ENCODE measurements at regions not wholly inside any gene's neighbourhood (a gene's known extent, or its start where the extent isn't known, plus 50 kb on each side); places are given as distances from the start of the nearest gene placed in this dataset.

GRCh38 chr6:150712505-150713252, 113.0 kb downstream of the PLEKHG1 start:
- ATAC-seq (no peak), DNase-seq (no peak)

DNA sequence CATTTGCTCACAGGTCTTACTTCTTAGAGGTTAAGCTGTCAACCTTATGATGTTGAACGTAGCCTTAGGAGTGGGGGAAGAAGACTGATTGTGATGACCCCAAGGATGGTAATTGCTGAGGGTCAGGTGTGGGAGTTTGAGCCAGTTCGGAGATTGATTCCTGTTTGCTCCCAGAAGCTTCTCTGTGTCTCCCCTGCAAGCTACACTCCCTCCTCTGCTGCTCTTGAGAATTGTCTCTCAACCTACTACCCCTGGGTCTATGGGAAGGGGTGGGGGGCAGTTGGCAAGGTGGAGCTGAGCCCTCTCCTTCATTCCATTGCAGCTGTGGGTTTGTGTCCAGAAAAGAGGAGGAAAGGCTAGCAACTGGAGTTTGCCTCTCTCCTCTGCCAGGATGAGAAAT, 113.8 kb downstream of the PLEKHG1 start:
- ATAC-seq: no peak
- DNase-seq: no peak

GRCh38 chr6:150713931-150714330, 114.2 kb downstream of the PLEKHG1 start:
- ATAC-seq (no peak), DNase-seq (no peak)

DNA sequence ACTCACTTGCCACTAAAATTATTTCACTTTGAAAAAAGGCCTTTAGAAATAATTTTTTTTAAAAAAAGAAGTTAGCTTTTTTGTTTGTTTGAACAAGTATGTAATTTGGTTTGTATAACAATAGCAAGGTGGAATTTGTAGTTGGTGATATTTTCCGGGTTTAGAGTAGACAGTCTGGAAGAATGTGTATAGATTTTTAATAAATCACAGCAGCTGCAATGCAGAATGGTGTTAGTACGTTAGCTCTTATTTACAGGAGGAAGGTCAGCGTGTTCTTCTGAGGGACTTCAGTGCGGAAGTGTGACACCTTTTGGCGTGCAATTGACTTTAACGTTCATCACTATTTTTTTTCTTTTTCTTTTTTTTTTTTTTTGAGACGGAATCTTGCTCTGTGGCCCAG, 115.4 kb downstream of the PLEKHG1 start:
- no peak for ATAC-seq

GRCh38 chr6:150717419-150717818, 117.7 kb downstream of the PLEKHG1 start:
- DNase-seq: no peak

More for the DNA sequence above, 115.4 kb downstream of the PLEKHG1 start:
- DNase-seq: no peak

DNA sequence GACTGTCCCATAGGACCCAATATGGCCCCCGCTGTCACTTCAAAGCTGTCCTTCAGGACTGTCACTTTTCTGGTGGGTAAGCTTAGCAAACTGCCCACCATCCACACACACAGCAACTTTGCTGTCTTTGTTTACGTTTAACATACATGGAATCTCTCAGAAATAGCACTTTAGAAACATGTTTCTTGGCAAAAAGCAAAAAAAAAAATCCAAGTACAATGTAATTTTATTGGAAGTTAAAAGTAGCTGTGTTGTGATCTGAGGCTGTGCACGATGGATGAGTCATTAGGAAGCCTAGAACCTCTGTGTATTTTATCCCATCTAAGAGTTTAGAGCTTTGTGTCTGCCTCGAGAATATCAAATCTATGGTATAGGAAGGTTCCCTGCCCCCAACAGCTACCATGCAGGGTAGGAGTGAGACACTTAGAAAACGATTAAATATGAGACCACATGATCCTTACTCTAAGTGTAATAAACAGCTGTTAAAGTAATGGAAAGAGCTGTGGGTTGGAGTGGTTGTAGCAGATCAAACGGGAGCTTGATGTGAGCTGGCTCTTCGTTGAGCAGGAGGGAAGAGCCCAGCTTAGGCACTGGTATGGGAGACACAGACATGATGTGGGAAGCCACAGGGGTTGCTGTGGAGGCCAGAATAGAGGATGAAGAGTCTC, 119.5 kb downstream of the PLEKHG1 start:
- no peak for DNase-seq
- ATAC-seq: no peak

More at GRCh38 chr6:150717419-150717818, 117.7 kb downstream of the PLEKHG1 start:
- ATAC-seq: no peak

DNA sequence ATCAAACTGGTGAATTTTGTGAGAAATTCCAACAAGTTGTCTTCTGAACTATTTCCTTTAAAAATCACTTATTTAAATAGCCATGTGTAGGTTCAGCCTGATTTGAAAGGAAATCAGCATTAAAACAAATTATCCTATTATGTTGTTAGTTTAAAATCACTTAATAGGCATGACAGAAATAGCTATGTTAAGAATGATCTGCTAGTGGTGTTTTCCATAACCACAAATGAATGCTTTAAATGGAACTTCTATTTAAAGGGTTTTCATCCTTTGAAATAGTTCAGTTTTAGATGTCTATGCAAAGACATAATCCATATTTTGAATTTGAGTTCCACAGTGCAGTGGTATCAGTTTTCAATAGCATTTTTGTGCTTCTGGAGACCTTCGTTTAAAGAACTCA, 120.1 kb downstream of the PLEKHG1 start:
- DNase-seq: no peak
- no peak for ATAC-seq

GRCh38 chr6:150720774-150721233, 121.1 kb downstream of the PLEKHG1 start:
- DNase-seq: no peak
- peak; percentile 78 for ATAC-seq

- no peak for DNase-seq
- no peak for ATAC-seq
Measured at GRCh38 chr6:150721418-150722266, 122.0 kb downstream of the PLEKHG1 start.

DNA sequence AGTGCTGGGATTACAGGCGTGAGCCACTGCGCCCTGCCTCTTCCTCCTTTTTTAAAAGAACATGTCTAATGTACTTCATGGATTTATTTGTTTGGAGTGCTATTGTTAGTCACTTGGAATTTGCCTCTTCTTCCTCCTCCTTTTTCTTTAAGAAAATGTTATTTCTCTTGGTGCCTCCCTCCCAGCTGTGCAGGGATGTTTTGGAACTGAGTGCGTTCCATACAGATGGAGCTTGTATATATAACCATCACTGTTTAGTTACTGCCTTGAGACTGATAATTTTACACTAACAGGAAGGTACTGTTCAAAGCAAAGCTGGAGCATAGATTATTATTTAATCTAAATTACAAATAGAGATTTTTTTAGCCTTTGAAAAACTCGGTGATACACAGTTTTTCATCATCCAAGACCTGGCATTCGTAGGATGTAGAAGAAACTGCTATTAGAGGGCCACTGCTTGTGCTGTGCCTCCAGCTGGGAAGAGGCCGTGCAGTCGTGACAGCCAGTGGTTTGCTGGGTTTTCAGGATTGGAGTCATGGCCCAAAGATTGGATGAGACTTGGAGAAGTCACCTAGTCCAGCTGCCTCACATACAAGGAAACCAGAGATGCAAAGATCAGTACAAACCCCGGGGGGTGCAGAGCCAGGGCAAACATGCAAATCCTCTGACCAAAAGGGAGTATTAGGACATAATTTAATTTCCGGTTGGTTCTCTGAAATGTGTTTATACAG, 123.1 kb downstream of the PLEKHG1 start:
- ATAC-seq (no peak), DNase-seq (no peak)

DNA sequence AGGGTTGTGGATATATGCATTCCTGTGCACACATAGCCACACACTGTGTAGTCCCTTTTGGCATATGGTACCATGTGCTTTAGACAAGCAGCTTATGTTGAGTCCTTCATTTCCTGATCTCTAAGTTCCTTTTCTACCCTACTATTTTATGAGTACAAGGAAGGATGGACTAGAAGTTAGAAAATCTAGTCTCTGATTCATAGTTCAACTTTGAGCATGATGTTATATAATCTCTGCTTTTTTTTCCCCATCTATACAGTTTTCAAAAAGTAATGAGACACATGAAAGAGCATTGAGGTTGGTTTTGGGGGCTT, 123.6 kb downstream of the PLEKHG1 start:
- DNase-seq (no peak), ATAC-seq (no peak)

- no peak for DNase-seq
- ATAC-seq: no peak
Measured at GRCh38 chr6:150723857-150724256, 124.2 kb downstream of the PLEKHG1 start.

GRCh38 chr6:150725795-150726194, 126.1 kb downstream of the PLEKHG1 start:
- DNase-seq: no peak
- ATAC-seq: no peak

GRCh38 chr6:150729188-150729748, 129.6 kb downstream of the PLEKHG1 start:
- ATAC-seq (no peak), DNase-seq (no peak)

DNA sequence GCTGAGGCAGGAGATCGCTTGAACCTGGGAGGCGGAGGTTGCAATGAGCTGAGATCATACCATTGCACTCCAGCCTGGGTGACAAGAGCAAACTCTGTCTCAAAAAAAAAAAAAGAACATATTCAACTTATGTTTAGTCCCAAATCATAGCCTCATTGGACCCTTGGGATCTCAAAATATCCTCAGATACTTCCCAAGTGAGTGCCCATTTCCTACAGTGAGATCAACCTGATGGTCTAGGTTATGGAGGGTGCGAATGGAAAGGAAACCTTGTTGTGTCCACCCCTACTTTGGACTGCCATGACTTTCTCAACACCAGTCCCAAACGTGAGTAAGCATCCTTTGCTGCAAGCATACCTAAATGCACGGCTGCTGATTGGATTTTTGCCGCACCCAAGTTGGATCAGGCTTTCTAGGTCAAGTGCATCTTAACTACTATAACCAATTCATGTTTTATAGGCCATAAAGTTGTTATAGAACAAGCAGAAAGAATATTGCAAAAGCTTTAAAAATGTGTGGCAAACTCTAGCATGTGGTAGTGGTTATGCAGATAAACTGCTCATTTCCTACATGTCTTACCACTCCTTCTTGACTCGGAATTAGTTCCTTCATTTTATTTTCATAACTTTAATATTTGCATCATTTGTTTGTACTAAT, 131.2 kb downstream of the PLEKHG1 start:
- ATAC-seq: no peak
- DNase-seq: no peak

DNA sequence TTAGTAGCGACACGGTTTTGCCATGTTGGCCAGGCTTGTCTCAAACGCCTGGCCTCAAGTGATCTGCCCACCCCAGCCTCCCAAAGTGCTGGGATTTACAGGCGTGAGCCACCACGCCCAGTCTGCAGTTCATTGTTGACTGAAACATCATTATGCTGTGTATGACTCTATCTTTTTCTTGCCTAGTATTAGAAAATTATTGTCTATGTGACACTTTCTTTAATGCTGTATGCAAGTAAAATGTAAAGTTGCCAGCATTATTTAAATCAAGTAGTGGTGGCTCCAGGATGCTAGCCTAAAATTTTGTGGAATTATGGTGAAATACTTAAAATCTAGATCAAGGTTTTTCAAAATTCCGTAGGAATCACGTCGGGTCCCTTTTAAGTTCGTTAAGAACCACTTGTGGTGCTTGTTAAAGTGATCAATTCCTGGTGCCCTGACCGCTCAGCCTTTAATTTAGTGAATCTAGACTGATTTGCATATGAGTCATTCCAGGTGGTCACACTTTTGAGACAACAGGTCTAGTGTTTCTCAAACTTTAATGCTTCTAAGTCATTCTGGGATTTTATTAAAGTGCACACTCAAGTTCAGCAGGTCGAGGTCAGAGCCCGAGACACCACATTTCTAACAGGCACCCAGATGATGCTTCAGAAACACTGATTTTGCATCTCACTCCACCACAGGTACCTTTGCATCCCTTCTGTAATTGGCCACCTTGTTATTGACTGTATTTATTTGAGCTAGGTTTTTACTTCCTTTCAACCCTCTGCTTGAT, 132.6 kb upstream of the MTHFD1L start:
- DNase-seq: no peak
- ATAC-seq: no peak

DNA sequence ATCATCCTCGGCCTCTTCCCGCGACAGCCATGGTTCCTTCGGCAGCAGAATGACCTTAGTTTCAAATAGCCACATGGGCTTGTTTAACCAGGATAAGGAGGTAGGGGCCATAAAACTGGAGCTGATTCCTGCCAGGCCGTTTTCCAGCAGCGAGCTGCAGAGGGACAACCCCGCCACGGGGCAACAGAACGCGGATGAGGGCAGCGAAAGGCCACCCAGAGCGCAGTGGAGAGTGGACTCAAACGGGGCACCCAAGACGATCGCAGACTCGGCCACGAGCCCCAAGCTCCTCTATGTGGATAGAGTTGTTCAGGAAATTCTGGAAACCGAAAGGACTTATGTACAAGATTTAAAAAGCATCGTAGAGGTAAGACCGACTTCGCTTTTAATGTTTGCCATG, 131.8 kb upstream of the MTHFD1L start:
- ATAC-seq (no peak), DNase-seq (no peak)

DNA sequence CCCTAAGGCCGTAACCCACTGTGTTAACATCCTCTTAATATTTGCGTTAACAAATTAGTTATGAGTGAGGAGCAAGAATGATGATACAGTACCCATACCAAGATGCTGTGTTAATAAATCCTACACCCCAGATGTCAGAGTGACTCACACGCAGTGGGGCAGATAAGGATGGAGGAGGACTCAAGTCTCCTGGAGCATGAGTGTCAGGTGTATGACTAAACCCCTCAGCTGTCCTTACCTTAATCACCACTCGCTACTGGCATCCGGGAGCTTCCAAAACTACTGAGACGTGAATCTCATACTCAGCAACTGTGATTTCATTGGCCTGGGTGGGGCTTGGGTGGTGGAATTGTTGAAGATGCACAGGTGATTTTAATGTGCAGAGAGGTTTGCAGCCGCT, 131.3 kb upstream of the MTHFD1L start:
- no peak for DNase-seq
- no peak for ATAC-seq

- DNase-seq: no peak
- no peak for ATAC-seq
Measured at GRCh38 chr6:150735341-150735851, 130.1 kb upstream of the MTHFD1L start.

GRCh38 chr6:150738092-150738629, 127.3 kb upstream of the MTHFD1L start:
- ATAC-seq: no peak
- DNase-seq: no peak
